DND-41 (cell line): ENCODE measurements at regions not wholly inside any gene's neighbourhood (a gene's known extent, or its start where the extent isn't known, plus 50 kb on each side); places are given as distances from the start of the nearest gene placed in this dataset.

ENCODE experiments used
- EZH2 ChIP-seq: IDR thresholded peaks from 3 replicates; pipeline ENCODE4 v1.6.1; 2012; ENCODE audit warnings: borderline replicate concordance, low read depth, mild to moderate bottlenecking, moderate library complexity, low read length, inconsistent platforms; ENCODE audit not compliant: severe bottlenecking
- TF ChIP-seq, protein P1 (sequence below): IDR thresholded peaks from 2 replicates; pipeline ENCODE4 v1.5.1; 2012; ENCODE audit warnings: borderline replicate concordance, low read length, moderate library complexity, mild to moderate bottlenecking; ENCODE audit not compliant: poor library complexity, severe bottlenecking; ENCODE audit errors: extremely low read depth

DNA sequence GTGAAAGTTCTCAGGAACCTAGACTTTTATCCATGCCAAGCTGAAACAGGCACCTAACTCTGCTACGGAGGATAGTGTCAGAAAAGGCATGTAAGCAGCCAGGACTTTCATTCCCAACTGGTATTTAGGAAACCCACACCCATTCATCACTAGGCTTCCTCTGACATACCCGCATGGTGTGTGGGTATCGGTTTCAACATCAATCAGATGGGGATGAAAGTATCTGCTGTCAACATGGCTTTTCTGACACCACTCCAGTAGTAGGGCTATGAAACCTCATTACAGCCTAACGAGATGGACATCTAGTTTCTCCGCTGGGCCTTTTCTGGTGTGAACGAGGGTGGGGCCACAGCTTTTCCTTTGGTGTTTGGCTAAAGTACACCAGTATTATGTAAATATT is 1178.3 kb downstream of the CDH11 start:
- TF ChIP-seq, protein P1, sequence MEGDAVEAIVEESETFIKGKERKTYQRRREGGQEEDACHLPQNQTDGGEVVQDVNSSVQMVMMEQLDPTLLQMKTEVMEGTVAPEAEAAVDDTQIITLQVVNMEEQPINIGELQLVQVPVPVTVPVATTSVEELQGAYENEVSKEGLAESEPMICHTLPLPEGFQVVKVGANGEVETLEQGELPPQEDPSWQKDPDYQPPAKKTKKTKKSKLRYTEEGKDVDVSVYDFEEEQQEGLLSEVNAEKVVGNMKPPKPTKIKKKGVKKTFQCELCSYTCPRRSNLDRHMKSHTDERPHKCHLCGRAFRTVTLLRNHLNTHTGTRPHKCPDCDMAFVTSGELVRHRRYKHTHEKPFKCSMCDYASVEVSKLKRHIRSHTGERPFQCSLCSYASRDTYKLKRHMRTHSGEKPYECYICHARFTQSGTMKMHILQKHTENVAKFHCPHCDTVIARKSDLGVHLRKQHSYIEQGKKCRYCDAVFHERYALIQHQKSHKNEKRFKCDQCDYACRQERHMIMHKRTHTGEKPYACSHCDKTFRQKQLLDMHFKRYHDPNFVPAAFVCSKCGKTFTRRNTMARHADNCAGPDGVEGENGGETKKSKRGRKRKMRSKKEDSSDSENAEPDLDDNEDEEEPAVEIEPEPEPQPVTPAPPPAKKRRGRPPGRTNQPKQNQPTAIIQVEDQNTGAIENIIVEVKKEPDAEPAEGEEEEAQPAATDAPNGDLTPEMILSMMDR = no peak
- TF ChIP-seq EZH2 = no peak
